OCI-LY7 (cell line): ENCODE measurements at regions not wholly inside any gene's neighbourhood (a gene's known extent, or its start where the extent isn't known, plus 50 kb on each side); places are given as distances from the start of the nearest gene placed in this dataset.

Experiments
- CTCF ChIP-seq: fragments of 200-600 bp; sonication (generic); conservative IDR thresholded peaks from 2 replicates; pipeline ENCODE4 v1.5.1; 2014; ENCODE audit warnings: mild to moderate bottlenecking, antibody characterized with exemption, low read length, moderate library complexity, mixed read lengths
- EZH2phosphoT487 ChIP-seq: fragments of 200-600 bp; sonication (generic); IDR thresholded peaks from 2 replicates; pipeline ENCODE4 v1.6.1; 2018; ENCODE audit warnings: low read depth, borderline replicate concordance, mild to moderate bottlenecking, mixed run types, antibody characterized with exemption, low read length, moderate library complexity, mixed read lengths

- peak; percentile 72 for TF ChIP-seq CTCF
- TF ChIP-seq EZH2phosphoT487 = no peak
These were observed 327.2 kb downstream of the DHX35 start for GRCh38 chr20:39289316-39289715.
